ENCODE measurements at regions not wholly inside any gene's neighbourhood (a gene's known extent, or its start where the extent isn't known, plus 50 kb on each side); places are given as distances from the start of the nearest gene placed in this dataset.
A peak's percentile ranks its signal among the peaks of the same experiment; 100 is the strongest.

GRCh38 chr2:152874955-152875354 is 156.5 kb downstream of the ARL6IP6 start:
- DNase-seq (ENCODE audit: insufficient read length, low spot score) (no peak), FAIRE-seq (no peak)
- TF ChIP-seq CTCF (IDR thresholded peaks at IDR 0.05; ENCODE audit: insufficient read depth, missing control alignments) = no peak

GRCh38 chr2:152870239-152870638 is 151.8 kb downstream of the ARL6IP6 start:
- no peak for FAIRE-seq
- DNase-seq (ENCODE audit: insufficient read length, low spot score) = no peak
- TF ChIP-seq CTCF (IDR thresholded peaks at IDR 0.05; ENCODE audit: insufficient read depth, missing control alignments) = no peak

GRCh38 chr2:152867397-152867796 is 149.0 kb downstream of the ARL6IP6 start:
- TF ChIP-seq CTCF (IDR thresholded peaks at IDR 0.05; ENCODE audit: insufficient read depth, missing control alignments) = no peak
- DNase-seq (ENCODE audit: insufficient read length, low spot score) = no peak
- no peak for FAIRE-seq

GRCh38 chr2:152864601-152865149 is 146.3 kb downstream of the ARL6IP6 start:
- FAIRE-seq = no peak
- TF ChIP-seq CTCF (IDR thresholded peaks at IDR 0.05; ENCODE audit: insufficient read depth, missing control alignments) = no peak

GRCh38 chr2:152863826-152864225 is 145.4 kb downstream of the ARL6IP6 start:
- FAIRE-seq (no peak), DNase-seq (ENCODE audit: insufficient read length, low spot score) (no peak)
- TF ChIP-seq CTCF (IDR thresholded peaks at IDR 0.05; ENCODE audit: insufficient read depth, missing control alignments) = no peak

More at GRCh38 chr2:152864601-152865149, 146.3 kb downstream of the ARL6IP6 start:
- no peak for DNase-seq (ENCODE audit: insufficient read length, low spot score)

- no peak for FAIRE-seq
- no peak for DNase-seq (ENCODE audit: insufficient read length, low spot score)
These were observed 143.0 kb downstream of the ARL6IP6 start for GRCh38 chr2:152861349-152861942.

More at GRCh38 chr2:152861349-152861942, 143.0 kb downstream of the ARL6IP6 start:
- peak; percentile 58 for TF ChIP-seq CTCF (IDR thresholded peaks at IDR 0.05; ENCODE audit: insufficient read depth, missing control alignments)
